GM12865 (cell line): ENCODE measurements at regions not wholly inside any gene's neighbourhood (a gene's known extent, or its start where the extent isn't known, plus 50 kb on each side); places are given as distances from the start of the nearest gene placed in this dataset.

ENCODE experiments used
- DNase-seq: peaks from one replicate; pipeline ENCODE4 v3.0.0; 2010; ENCODE audit warnings: low read depth
- H3K4me3 ChIP-seq: 2 replicates; pipeline ENCODE4 v1.5.1; 2011; ENCODE audit warnings: mild to moderate bottlenecking, low read depth, low read length, control low read depth
- TF ChIP-seq, protein P1 (sequence below): IDR thresholded peaks from 2 replicates; pipeline ENCODE4 v1.5.1; 2011; ENCODE audit warnings: low read length, control low read depth, low read depth, inconsistent platforms; ENCODE audit not compliant: insufficient read depth; ENCODE audit errors: missing control alignments

DNA sequence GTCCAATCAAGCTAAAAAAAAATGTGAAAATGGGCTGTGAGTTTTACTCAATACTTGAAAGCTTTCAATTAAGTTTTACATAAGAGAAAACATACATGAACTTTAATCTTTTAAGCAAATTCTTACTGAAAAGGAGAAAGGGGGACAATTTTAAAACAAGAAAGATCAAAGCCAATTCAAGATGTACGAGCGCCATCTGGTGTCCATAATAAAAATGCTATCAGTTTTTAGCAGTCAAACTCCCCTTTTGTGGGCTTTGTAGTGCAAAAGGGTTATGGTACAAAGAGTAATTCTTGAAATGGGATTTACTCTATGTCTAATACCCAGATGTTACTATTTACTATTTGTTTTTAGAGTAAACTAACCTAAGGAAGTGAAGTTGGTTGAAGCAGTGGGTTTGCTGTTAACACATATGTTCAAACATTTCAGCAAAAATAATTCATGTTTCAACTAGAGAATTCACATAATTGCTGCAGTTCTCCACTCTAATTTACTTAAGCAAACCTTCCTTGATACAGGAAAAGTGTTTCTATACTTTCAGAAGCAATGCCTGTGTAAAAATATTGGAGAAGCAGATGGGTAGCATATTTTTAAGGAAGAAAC lies 228.2 kb upstream of the TYRP1 start:
- TF ChIP-seq, protein P1, sequence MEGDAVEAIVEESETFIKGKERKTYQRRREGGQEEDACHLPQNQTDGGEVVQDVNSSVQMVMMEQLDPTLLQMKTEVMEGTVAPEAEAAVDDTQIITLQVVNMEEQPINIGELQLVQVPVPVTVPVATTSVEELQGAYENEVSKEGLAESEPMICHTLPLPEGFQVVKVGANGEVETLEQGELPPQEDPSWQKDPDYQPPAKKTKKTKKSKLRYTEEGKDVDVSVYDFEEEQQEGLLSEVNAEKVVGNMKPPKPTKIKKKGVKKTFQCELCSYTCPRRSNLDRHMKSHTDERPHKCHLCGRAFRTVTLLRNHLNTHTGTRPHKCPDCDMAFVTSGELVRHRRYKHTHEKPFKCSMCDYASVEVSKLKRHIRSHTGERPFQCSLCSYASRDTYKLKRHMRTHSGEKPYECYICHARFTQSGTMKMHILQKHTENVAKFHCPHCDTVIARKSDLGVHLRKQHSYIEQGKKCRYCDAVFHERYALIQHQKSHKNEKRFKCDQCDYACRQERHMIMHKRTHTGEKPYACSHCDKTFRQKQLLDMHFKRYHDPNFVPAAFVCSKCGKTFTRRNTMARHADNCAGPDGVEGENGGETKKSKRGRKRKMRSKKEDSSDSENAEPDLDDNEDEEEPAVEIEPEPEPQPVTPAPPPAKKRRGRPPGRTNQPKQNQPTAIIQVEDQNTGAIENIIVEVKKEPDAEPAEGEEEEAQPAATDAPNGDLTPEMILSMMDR = peak; percentile 53

DNA sequence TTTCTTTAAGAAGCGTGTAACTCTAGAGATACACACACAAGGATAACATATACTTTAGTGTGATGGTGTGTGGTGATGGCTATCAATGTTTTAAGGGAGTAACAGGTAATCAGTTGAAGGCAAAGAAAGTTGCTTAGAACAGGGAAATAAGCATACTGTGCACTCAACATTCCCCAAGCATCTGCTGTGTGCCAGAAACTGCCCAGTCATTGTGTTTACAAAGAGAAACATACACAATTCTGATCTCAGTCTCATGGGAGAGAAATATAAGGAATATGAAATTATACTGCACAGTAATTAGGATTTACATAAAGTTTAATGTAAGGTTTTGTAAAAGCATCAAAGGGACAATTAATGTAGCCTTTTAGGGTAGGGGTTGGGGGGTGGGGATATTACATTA lies 224.1 kb upstream of the TYRP1 start:
- no peak for DNase-seq
- H3K4me3 ChIP-seq = no peak overlapping the region
- TF ChIP-seq, protein P1 = no peak

More for the DNA sequence above, 228.2 kb upstream of the TYRP1 start:
- no peak overlapping the region for H3K4me3 ChIP-seq
- peak; percentile 28 for DNase-seq

DNA sequence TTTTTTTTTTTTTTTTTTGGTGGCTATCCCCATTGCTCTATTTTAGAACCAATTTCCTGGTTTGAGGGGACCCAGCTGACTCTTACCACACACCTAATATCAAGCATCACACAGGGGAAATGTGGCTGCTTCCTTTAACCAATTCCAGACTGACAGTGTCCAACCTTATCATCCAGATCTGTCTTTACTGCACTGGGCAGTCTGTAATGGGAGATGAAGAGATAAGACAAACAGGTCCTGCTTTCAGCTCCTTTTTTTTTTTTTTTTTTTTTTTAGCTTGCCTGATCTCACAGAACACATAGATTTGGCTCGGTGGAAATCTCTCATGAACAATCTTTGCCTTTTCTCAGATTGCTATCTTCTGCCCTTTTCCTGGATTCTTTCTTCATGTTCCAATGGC lies 198.8 kb upstream of the TYRP1 start:
- no peak overlapping the region for H3K4me3 ChIP-seq
- no peak for DNase-seq
- TF ChIP-seq, protein P1 = no peak

DNA sequence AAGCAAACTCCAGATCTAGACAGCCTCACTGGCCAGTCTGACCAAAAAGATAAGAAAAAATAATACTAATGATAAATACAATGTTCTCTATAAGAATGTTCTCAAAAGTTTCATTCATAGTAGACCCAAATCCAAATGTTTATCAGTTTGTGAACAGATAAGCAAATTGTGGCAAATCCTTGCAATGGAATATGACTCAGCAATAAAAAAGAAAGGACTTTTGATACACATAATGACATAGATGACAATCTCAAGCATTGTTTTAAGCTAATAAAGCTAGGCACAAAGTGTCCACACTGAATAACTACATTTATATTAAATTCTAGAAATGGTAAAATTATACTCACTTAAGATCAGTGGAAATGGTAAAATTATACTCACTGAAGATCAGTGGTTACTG lies 195.4 kb upstream of the TYRP1 start:
- TF ChIP-seq, protein P1 = no peak
- DNase-seq = no peak
- H3K4me3 ChIP-seq = no peak overlapping the region

DNA sequence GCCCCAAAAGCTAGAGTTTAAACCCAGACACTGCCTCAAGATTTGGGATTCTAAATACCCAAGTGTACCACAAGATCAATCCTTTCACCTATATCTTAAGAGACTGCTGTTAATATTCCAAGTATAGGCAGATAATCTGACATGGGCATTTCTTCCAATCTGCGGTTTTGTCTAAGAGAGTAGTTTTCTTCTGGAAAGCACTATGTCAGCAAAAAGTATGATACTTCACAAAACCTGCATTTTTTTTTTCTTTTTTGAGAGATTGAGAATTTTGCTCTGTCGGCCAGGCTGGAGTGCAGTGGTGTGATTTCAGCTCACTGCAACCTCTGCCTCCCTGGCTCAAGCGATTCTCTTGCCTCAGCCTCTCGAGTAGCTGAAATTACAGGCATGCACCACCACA lies 190.7 kb upstream of the TYRP1 start:
- TF ChIP-seq, protein P1 = no peak
- DNase-seq = no peak

DNA sequence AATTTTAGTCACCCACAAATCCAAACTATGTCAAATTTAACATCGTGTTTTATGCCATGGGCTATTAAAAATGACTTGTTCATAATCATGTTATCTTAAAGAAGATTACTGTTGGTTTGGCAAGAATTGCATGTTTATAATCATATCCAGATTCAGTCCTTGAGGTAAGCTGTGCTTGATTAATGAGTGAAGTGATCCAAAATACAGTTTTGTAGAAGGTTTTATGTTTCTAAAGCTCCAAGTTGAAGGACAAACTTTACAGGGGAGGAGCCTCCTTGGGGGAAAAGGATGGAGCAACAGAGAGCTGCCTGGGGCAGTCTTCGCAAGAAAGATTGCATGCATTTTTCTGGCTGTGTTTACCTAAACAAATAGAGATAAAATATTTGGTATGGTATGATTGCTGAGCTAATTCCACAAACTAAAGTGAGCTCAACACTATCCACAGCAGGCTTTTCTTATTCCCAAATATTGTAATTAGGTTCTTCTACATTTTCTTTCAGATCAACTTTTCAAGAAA lies 189.5 kb upstream of the TYRP1 start:
- TF ChIP-seq, protein P1 = no peak
- no peak for DNase-seq
- H3K4me3 ChIP-seq = no peak overlapping the region

More for the DNA sequence above, 190.7 kb upstream of the TYRP1 start:
- H3K4me3 ChIP-seq = no peak overlapping the region

DNA sequence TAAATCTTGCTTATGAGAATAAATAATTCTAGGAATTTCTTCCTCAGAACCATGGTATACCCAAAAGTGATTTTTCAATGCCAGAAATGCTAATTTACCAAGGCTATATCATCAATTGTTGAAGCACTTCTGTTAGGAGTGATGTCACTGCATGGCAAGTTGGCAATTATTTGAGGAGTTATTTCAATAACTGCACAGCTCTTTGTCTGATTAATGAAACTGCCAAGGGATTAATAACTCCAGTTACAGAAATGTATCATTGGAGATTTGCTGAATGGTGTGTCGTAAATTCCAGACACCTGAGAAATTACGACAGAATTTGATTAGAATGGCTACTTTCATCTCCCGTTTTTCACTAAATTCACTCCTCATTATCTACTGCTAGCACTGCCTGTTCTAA lies 182.6 kb upstream of the TYRP1 start:
- TF ChIP-seq, protein P1 = no peak
- no peak for DNase-seq
- H3K4me3 ChIP-seq = no peak overlapping the region
